Thyroid gland (tissue), 4 donors: ENCODE measurements at regions not wholly inside any gene's neighbourhood (a gene's known extent, or its start where the extent isn't known, plus 50 kb on each side); places are given as distances from the start of the nearest gene placed in this dataset.

Source experiments
- CTCF ChIP-seq, 6 experiments: fragments of 200-600 bp in 3 of 6; fragments of 450-650 bp in 3 of 6; sonication (generic) in 3 of 6; IDR thresholded peaks; one replicate each; pipeline ENCODE4 v1.5.1; 2016 to 2019; ENCODE audit warnings: antibody characterized with exemption in 6 of 6, mild to moderate bottlenecking in 2 of 6, inconsistent platforms in 1 of 6, moderate library complexity in 1 of 6
- POLR2A ChIP-seq, 2 donors: fragments of 450-650 bp; IDR thresholded peaks; one replicate each; pipeline ENCODE4 v1.6.1; 2017; ENCODE audit warnings: antibody characterized with exemption in 2 of 2, mild to moderate bottlenecking in 2 of 2, moderate library complexity in 1 of 2

GRCh38 chr6:155641603-155642002 lies 186.0 kb upstream of the NOX3 start:
- TF ChIP-seq CTCF (IDR thresholded peaks at IDR 0.05) (no peak), POLR2A (IDR thresholded peaks at IDR 0.05) (no peak)
